Chondrocyte (in vitro differentiated cells): ENCODE measurements at regions not wholly inside any gene's neighbourhood (a gene's known extent, or its start where the extent isn't known, plus 50 kb on each side); places are given as distances from the start of the nearest gene placed in this dataset.

Experiments used
- DNase-seq: peaks from one replicate; pipeline ENCODE4 v3.0.0; 2021; ENCODE audit warnings: mixed read lengths, low spot score
- H3K27ac Mint-ChIP-seq: one replicate; pipeline ENCODE4 v1.8.0; 2021; ENCODE audit warnings: mild to moderate bottlenecking, moderate library complexity, mixed read lengths; ENCODE audit not compliant: unreplicated experiment
- H3K27me3 Mint-ChIP-seq: 2 replicates; pipeline ENCODE4 v1.8.0; 2021; ENCODE audit warnings: low read depth, mixed read lengths
- H3K36me3 Mint-ChIP-seq: 2 replicates; pipeline ENCODE4 v1.8.0; 2021; ENCODE audit warnings: low read depth, mixed read lengths
- H3K4me1 Mint-ChIP-seq: 2 replicates; pipeline ENCODE4 v1.8.0; 2021; ENCODE audit warnings: low read depth, mild to moderate bottlenecking, mixed read lengths
- H3K4me3 Mint-ChIP-seq: one replicate; pipeline ENCODE4 v1.8.0; 2021; ENCODE audit warnings: mild to moderate bottlenecking, moderate library complexity, mixed read lengths; ENCODE audit not compliant: unreplicated experiment
- H3K9me3 Mint-ChIP-seq: 2 replicates; pipeline ENCODE4 v1.8.0; 2021; ENCODE audit warnings: low read depth, mixed read lengths
- CTCF ChIP-seq: fragments of 200-600 bp; sonication (generic); IDR thresholded peaks from 2 replicates; pipeline ENCODE4 v1.5.0; 2021; ENCODE audit warnings: antibody characterized with exemption, mild to moderate bottlenecking, moderate library complexity

GRCh38 chr12:89787763-89788162 lies 79.1 kb upstream of the ATP2B1 start:
- DNase-seq, result no peak
- Mint-ChIP-seq H3K4me1 (peaks cover 16% of the 10 kb centered on the region), H3K27me3 (no peaks in the 10 kb centered on the region), H3K27ac (no peak overlapping the region), H3K36me3 (no peaks in the 10 kb centered on the region), H3K9me3 (peaks cover 8% of the 10 kb centered on the region), H3K4me3 (no peak overlapping the region)
- TF ChIP-seq CTCF, result no peak

DNA sequence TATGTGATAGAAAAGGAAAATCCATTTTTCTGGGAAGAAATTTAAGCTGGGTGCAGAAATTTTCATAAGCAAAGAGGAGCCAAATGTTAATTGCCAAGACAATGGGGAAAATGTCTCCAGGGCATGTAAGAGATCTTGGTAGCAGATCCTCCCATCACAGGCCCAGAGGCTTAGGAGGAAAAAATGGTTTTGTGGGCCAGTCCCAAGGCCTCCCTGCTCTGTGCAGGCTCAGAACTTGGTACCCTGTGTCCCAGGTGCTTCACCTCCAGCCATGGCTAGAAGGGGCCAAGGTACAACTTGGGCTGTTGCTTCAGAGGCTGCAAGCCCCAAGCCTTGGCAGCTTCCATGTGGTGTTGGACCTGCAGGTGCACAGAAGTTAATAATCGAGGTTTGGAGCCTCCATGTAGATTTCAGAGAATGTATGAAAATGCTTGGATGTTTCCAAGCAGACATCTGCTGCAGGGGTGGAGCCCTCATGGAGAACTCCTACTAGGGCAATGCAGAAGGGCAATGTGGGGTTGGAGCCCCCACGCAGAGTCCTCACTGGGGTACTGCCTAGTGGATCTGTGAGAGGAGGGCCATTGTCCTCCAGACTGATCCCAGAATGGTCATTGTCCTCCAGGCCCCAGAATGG lies 77.7 kb upstream of the ATP2B1 start:
- Mint-ChIP-seq H3K27me3 (no peaks in the 10 kb centered on the region), H3K4me1 (peaks cover 29% of the 10 kb centered on the region), H3K4me3 (no peak overlapping the region), H3K36me3 (no peaks in the 10 kb centered on the region), H3K27ac (no peak overlapping the region), H3K9me3 (peaks cover 8% of the 10 kb centered on the region)
- TF ChIP-seq CTCF, result no peak
- DNase-seq, result no peak

GRCh38 chr12:89783359-89784060 lies 74.9 kb upstream of the ATP2B1 start:
- peaks cover 29% of the 10 kb centered on the region for H3K4me1 Mint-ChIP-seq
- no peaks in the 10 kb centered on the region for H3K27me3 Mint-ChIP-seq
- peaks cover 8% of the 10 kb centered on the region for H3K9me3 Mint-ChIP-seq
- H3K4me3 Mint-ChIP-seq, result no peak overlapping the region
- H3K27ac Mint-ChIP-seq, result peak overlapping the region; percentile 57
- H3K36me3 Mint-ChIP-seq, result no peaks in the 10 kb centered on the region
- peak; percentile 44 for TF ChIP-seq CTCF
- no peak for DNase-seq

- DNase-seq, result no peak
- Mint-ChIP-seq H3K36me3 (no peaks in the 10 kb centered on the region), H3K9me3 (peaks cover 8% of the 10 kb centered on the region), H3K27me3 (no peaks in the 10 kb centered on the region), H3K27ac (peak overlapping the region; percentile 57), H3K4me1 (peaks cover 29% of the 10 kb centered on the region), H3K4me3 (no peak overlapping the region)
- TF ChIP-seq CTCF, result no peak
These were observed 74.2 kb upstream of the ATP2B1 start for GRCh38 chr12:89782807-89783206.

DNA sequence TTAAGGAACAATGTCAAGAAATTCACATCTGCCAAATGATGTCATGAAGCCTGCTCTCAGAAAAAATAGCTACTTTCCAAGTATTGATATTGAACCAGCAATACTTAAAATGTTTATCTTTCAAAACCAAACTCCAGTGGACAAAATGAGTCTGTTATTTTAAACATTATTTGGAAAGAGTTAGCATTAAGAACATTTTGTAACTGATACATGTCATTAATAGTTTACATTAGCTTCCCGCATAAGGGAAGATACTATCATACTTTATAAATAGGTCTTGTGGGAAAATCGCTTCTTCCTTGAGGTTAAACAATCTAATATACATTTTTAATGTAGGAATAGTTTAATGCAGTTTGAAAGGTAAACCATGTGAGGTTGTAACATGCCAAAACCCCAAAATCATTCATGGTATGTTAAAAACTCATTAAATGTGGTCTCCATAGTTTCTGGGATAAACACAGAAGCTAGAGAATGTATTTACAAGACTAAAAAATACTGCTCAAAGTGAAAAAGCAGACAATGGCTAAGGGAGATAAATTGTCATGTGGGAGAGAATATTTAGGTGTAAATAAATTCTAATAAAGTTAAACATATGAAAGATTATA lies 73.4 kb upstream of the ATP2B1 start:
- Mint-ChIP-seq H3K36me3 (no peaks in the 10 kb centered on the region), H3K27ac (peak overlapping the region; percentile 34), H3K4me3 (no peak overlapping the region), H3K4me1 (peaks cover 29% of the 10 kb centered on the region), H3K9me3 (peaks cover 8% of the 10 kb centered on the region), H3K27me3 (no peaks in the 10 kb centered on the region)
- no peak for DNase-seq
- TF ChIP-seq CTCF, result no peak
